ENCODE measurements at regions not wholly inside any gene's neighbourhood (a gene's known extent, or its start where the extent isn't known, plus 50 kb on each side); places are given as distances from the start of the nearest gene placed in this dataset.
"Not testable (repeated sequence)": the region's sequence is repeated elsewhere in the genome, so short reads cannot be mapped to it uniquely, and the experiment has no call there.

- DNase-seq (ENCODE audit: extremely low read depth in 1 of 11, low read depth in 9 of 11, low spot score in 4 of 11): peak in 3 of 11 donors; percentile 18 to 28 (median 27)
These were observed 268.0 kb downstream of the TFAP2A start for GRCh38 chr6:10146715-10147451.

GRCh38 chr6:10144772-10145171 is 270.1 kb downstream of the TFAP2A start:
- DNase-seq (ENCODE audit: extremely low read depth in 1 of 11, low read depth in 9 of 11, low spot score in 4 of 11): no peak

- DNase-seq (ENCODE audit: extremely low read depth in 1 of 11, low read depth in 9 of 11, low spot score in 4 of 11): peak in 2 of 11 donors; percentile 2 to 9
These were observed 273.0 kb downstream of the TFAP2A start for GRCh38 chr6:10141746-10142443.

- peak in 4 of 11 donors; percentile 3 to 29 (median 15) for DNase-seq (ENCODE audit: extremely low read depth in 1 of 11, low read depth in 9 of 11, low spot score in 4 of 11)
These were observed 274.1 kb downstream of the TFAP2A start for GRCh38 chr6:10140824-10141223.

GRCh38 chr6:10140136-10140535 is 274.7 kb downstream of the TFAP2A start:
- DNase-seq (ENCODE audit: extremely low read depth in 1 of 11, low read depth in 9 of 11, low spot score in 4 of 11): no peak

GRCh38 chr6:10138917-10139316 is 276.0 kb downstream of the TFAP2A start:
- DNase-seq (ENCODE audit: extremely low read depth in 1 of 11, low read depth in 9 of 11, low spot score in 4 of 11): no peak

GRCh38 chr6:10136636-10137035 is 278.2 kb downstream of the TFAP2A start:
- DNase-seq (ENCODE audit: extremely low read depth in 1 of 11, low read depth in 9 of 11, low spot score in 4 of 11): no peak

- DNase-seq (ENCODE audit: extremely low read depth in 1 of 11, low read depth in 9 of 11, low spot score in 4 of 11): not testable (repeated sequence)
These were observed 280.7 kb downstream of the TFAP2A start for GRCh38 chr6:10134185-10134584.

- DNase-seq (ENCODE audit: extremely low read depth in 1 of 11, low read depth in 9 of 11, low spot score in 4 of 11): no peak
These were observed 286.2 kb downstream of the TFAP2A start for GRCh38 chr6:10128721-10129120.

GRCh38 chr6:10122164-10122563 is 292.7 kb downstream of the TFAP2A start:
- DNase-seq (ENCODE audit: extremely low read depth in 1 of 11, low read depth in 9 of 11, low spot score in 4 of 11): no peak

- no peak for DNase-seq (ENCODE audit: extremely low read depth in 1 of 11, low read depth in 9 of 11, low spot score in 4 of 11)
These were observed 301.9 kb downstream of the TFAP2A start for GRCh38 chr6:10112871-10113549.

- DNase-seq (ENCODE audit: extremely low read depth in 1 of 11, low read depth in 9 of 11, low spot score in 4 of 11): no peak
These were observed 302.9 kb downstream of the TFAP2A start for GRCh38 chr6:10111975-10112374.

GRCh38 chr6:10101551-10102252 is 313.2 kb downstream of the TFAP2A start:
- DNase-seq (ENCODE audit: extremely low read depth in 1 of 11, low read depth in 9 of 11, low spot score in 4 of 11): no peak

GRCh38 chr6:10099529-10100140 is 315.2 kb downstream of the TFAP2A start:
- DNase-seq (ENCODE audit: extremely low read depth in 1 of 11, low read depth in 9 of 11, low spot score in 4 of 11): peak in 2 of 11 donors; percentile 20 to 24

GRCh38 chr6:10098756-10099528 is 315.9 kb downstream of the TFAP2A start:
- peak in 6 of 11 donors; percentile 19 to 57 (median 32) for DNase-seq (ENCODE audit: extremely low read depth in 1 of 11, low read depth in 9 of 11, low spot score in 4 of 11)

GRCh38 chr6:10093282-10093681 is 321.6 kb downstream of the TFAP2A start:
- DNase-seq (ENCODE audit: extremely low read depth in 1 of 11, low read depth in 9 of 11, low spot score in 4 of 11): no peak

GRCh38 chr6:10084111-10084986 is 330.5 kb downstream of the TFAP2A start:
- DNase-seq (ENCODE audit: extremely low read depth in 1 of 11, low read depth in 9 of 11, low spot score in 4 of 11): no peak

Data from renal cortex interstitium (tissue), 11 donors.